DMS114 treated with DMSO at 0.1 percent for 48 hours (cell line): ENCODE measurements at regions not wholly inside any gene's neighbourhood (a gene's known extent, or its start where the extent isn't known, plus 50 kb on each side); places are given as distances from the start of the nearest gene placed in this dataset.

Source experiments
- DNase-seq: peaks from one replicate; lab custom pipeline; 2025; ENCODE audit not compliant: unreplicated experiment; lab: John Stamatoyannopoulos, UW

DNA sequence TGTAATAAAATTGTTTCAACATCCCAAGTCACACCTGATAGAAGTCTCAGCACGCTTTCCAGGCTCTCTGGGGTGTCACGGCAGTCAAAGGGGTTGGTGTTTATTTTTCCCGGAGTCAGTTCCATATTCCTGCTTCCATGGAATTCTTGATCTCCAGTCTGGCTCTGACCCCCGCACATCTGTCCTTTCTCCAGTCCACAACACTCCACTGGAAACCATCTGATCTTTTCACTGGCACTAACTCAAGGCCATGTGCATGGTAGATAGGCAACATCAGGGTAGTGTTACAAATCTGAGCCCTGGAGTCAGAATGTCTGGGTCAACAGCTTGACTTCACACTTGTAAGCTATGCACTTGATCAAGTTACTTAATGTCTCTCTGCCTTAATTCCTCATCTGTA is 176.2 kb downstream of the WDR11 start:
- no peak for DNase-seq

DNA sequence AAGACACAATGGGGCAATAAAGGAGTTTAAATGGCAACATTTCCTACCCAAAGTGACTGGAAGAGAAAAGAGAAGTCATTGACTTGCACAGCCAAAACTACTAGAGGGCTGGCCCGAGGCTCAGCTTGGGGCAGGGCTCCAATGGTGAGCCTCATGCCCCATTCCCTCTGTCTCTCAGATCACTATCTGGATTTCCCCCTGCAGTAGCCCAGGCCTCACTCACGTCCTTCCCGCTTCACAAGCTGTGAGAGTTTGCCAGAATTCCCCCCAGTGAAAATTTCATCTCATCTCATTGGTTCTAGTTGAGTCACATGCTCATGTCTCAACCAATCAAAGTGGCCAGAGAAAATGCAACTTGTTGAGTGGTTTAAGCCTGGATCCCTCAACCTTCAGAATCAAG is 181.3 kb downstream of the WDR11 start:
- no peak for DNase-seq

DNA sequence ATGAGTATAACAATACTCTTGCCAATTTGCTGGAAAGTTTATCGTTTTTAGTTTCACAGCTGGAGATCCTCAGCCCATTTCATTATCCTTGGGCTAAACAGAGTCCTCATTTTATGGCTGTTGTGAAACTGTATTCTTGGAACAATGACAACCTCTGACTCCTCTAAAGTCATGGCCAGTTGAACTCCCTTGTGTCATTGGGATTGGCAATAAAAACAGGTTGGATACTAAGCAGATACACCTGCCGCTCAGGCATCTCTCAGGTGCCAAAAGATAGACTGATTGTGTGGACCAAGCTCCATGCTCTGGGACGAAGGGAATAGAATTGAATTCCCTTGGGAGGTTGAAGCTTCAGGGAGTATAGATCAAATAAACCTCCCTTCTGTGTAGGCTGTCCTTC is 182.2 kb downstream of the WDR11 start:
- DNase-seq = no peak

DNA sequence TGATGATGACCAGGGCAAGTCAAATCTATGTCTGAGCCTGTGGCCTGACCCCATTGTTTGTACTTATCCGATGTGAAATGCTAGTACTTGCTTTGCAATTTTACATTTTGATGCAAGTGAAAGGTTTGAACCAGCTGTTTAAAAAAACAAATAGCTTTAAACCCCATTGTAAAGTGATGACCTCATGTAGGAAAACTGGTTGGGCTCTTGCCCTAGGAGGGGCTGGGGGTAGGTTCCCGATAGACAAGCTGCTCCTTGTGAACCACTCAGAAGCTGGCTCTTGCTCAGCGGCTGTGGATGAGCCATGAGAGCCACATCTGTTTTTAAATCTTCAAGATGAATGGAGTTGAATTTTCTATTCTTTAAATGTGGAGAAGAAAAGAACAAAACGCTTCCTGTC is 185.3 kb downstream of the WDR11 start:
- DNase-seq = no peak

DNA sequence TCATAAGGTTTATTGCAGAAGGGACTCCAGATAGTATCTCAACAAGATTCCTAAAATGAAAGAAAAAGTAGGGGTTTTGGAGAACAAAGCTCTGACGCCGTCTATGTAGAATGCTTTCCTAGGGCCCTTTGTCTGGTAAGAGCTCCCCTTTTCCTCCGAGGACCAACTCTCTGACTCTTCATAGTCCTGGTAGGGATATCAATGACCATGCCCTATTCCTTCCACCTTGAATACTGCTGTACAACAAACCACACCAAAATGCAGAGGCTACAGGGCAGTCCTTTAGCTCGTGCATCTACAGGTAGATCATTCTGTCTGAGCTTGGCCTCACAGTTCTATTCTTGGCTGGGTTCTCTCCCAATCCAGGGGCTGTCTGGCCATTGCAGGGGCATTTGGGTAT is 190.3 kb downstream of the WDR11 start:
- no peak for DNase-seq

DNA sequence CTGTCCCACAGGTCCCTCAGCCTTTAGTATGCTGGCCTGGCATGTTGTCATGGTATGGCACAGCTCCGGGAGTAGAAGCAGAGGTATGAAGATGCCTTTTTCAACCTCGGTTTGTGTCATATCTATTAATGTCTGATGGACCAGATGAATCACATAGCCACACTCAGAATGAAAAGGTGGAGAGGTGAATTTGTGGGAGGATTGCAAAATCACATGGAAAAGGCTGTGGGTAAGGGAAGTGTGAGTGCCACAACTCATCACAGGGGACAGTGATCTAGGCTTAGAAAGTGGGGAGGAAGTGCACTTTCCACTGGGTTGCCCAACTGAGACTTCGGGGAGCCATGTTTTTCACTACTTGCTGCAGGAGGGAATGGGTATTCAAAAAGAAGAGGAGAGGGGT is 190.7 kb downstream of the WDR11 start:
- no peak for DNase-seq

DNA sequence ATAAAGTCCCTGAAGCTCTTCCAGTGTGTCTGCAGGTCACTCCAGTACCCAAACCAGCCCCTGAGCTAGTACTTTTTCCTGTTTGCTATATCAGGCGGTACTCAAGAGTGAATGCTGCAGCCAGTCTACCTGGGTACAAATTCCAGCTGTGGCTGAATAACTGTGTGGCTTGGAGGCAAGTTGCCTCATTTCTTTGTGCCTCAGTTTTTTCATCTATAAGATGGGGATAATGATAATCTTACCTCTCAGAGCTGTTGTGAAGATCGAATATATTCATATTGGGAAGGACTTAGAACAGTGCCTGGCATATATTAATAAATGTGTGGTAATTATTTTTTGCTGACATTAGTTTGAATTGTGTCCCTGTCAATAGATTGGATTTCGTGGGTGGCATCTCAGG is 191.2 kb downstream of the WDR11 start:
- DNase-seq = no peak

DNA sequence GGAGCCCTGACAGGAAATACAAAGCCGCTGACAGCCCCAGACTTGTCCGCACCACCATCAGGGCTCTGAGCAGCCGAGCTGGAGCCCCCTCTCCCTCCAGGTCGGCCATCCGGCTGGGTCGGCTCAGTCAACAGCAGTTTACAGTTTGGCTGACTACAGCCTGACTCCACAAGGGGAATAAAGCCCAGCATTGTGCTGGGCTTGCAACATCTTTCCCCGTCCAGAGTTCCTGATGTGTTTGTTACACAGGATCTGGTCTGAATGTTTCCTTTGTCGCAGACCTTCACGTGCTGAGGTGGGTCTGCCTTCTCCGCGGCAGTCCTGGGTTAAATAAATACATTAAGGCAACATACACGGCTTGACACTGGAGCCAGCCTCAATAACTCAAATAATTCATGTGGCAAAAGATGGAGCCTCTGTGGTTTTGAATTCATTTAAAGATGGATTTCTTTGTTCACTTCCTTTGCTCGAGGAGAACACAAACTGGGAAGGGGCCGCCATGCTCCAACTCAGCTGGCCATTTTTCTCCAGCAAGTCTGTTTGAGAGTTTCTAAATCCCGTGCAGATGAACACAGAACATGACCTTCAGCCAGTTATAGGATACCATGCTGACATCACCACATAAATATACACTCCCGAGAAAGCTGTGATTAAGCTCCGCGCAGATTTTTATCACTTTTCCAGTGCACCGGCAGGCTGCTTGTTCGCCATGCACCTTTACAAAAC is 192.1 kb downstream of the WDR11 start:
- DNase-seq = no peak

DNA sequence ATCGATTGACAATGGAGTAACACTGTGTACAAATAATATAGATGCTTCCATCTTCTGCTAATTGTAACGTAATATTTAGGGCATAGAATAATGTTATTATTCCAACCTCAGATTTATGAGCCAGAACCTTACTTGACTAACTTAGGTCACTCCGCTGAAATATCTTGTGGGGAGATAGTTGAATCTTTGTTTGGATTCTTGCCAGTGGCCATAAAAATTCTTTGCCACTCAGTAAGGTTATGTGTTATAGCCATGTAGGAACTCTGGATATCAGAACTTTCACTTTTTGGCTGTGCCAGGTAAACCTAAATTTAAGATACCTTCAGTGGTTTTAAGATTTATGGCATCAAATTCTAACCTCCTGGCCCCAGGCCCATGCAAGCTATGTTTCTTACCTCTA is 197.6 kb downstream of the WDR11 start:
- no peak for DNase-seq

DNA sequence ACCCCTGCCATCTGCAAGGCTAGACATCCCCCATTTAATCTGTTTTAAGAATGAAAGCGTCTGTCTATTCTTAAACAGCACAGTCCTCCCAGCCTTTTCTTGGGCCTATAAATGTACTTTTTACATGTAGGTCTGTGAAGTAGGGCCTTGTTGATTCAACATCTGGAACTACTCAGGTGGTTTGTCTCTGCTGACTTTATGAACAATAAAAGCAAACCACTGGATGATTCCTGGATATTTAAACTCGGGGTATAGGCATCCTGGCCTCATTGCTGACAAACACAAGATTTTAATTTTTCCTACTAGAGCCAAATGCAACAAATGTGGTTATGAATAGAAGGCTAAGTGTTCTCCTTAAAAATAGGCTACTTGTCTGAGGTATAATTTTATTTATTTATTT is 198.3 kb downstream of the WDR11 start:
- no peak for DNase-seq

DNA sequence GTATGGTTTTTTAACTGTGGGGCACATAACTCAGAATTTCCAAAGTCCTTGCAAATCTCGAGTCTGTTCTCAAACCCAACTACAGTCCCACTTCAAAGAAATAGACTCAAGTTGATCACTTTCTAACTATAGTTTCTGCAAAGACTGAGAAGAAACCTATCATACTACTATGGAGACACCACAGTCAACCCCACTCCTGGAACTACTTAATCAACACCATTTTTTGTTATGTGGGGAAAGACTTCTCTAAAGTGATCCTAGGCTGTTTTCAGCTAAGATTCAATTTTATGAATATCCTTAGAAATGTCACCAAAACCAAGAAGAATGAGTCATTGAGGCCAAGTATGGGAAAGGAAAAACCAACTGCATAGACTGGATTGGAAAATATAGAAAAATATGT is 198.8 kb downstream of the WDR11 start:
- DNase-seq = no peak

DNA sequence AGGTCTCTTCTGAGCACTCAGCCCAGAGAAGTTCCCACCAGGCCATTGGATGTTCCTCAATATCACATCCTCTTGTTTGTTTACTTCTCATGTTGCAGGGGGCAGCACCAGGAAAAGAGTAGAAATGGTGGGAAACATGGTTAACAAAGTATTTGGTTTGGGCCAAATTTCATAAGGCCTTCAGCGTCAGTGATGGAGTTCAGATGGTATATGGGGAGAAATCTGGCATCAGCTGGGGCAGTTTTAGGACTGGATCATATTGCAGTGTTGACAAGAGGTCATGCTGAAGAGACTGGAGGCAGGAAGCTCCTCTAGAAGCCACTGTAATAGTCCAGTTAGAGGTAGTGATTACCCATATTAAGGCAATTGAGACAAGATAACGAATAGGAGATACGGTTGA is 200.0 kb downstream of the WDR11 start:
- no peak for DNase-seq

DNA sequence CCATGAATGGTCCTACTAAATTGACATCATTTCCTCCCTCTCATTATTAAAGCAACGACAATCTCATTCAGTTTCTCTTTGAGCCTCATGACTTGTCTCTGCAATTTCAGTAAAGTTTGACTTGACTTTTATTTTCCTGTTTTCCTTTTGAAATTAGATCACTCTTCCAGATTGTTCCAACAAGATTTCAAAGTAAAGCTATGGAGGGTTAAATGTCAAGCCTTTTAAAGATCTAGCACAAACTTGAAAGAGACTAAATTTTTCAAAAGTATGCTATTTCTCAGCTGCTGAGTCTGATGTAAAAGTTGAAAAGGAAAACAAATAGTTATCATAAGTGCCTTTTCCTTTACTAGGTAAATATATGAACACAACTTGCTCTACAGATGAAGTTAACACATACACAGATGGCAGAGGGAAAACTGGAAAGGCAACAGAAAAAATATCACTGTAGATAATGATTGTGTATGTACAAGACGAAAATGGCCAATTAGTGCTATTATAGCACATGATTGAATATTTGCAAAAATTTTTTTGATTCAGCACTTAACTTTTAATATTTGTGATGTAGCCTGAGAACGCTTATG is 200.6 kb downstream of the WDR11 start:
- no peak for DNase-seq

DNA sequence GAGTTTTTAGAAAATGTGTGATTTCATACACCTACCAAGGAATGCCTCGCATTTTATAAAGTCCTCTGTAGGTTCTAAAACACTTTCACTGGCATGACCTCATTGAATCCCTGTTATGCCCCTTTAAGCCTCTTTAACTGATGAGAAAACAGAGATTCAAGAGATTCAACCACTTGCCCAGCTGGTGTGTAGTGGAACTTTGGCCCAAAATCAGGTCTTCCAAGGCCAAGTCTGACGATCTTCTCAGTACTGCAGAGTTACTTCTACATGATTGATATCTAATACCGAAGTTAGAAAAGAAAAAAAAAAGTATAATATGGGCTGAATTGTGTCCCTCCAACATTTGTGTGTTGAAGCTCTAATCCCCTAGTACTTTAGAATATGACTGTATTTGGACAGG is 202.0 kb downstream of the WDR11 start:
- no peak for DNase-seq

DNA sequence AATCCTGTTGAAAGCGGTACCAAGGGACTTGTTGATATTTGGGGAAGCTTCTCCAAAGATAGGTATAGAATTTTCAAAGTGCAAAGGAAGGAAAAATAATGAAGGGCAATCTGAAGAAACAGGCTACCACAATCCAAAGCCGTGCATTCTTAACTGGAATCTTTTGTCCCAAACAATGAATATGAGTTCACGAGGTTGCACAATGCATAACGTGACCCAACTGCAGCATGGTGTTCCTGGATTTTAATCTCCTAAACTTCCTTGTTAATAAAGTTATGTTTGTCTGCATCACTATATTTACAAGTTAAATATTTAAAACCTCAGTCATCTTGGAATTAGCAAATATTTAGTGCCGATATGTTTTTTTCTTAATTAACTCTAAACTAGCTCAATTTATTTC is 203.7 kb downstream of the WDR11 start:
- no peak for DNase-seq

DNA sequence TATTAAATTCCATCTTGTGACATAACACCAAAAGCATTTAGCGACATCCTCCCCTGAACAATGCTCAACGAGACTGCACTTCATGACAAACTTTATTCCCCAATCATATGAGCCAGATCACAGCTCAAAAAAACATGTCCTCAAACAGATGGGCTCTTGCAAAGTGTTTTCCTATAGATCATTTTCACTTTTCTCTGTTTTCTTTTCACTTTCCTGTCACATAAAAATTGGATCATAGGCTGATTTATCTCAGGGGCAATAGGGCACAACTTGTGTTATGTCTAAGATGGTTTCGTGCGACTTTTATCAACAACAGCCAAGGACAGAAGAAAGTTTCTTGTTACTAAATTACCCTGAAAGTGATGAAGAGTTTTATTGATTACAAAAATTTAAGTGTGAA is 206.1 kb downstream of the WDR11 start:
- no peak for DNase-seq

DNA sequence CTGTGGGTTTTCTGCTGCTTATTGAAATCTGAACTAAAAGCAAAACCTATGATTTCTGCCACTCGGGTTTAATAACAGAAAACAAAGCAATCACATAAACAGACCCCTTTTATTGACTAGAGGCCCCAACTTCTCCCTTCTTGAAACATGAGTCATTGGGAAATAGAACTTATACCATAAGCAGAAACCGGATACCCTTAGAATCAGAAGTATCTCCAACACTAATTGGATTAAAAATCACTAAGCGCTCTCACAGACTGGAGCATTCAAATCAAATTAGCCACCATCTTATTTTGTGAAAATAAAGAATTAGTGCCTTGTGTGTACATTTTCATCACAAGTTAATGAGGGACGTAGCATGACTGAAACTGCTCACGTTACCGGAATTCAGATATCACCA is 206.9 kb downstream of the WDR11 start:
- DNase-seq = no peak

DNA sequence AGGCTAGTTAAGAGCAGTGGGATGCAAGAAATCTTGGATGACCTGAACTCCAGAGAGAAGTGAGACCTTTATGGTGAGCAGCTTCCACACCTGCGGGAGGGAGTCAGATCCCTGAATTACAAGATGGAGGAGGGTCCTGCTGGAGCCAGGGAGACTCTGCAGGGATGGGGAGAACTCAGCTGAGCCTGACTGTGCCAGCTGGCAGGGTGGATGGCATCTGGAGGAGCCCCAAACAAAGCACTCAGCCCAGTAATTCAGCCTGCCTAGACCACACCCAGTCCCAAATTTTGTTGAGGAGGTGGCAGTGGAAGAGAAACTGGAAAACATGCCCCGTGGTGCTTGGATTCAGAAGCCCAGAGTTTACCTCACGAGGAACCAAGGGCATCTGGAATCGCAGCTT is 208.2 kb downstream of the WDR11 start:
- no peak for DNase-seq

DNA sequence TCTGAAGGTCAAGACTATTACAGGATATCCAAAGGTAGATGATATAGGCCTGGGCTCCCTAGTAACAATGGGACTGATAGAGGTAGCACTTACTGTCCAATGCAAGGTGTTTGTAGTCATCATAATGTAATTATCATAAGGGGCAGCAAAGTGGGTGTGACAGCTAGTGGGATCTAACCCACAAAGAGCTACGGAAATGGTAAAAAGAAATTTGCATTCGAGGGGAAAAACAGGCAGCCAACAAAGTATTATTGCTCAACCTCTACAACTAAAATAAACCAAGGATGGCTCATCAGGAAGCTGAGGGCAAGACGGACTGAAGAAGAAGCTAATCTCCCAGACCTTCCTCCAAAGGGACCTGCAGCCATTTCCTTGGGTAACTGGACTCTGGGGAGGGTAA is 211.0 kb downstream of the WDR11 start:
- DNase-seq = no peak

DNA sequence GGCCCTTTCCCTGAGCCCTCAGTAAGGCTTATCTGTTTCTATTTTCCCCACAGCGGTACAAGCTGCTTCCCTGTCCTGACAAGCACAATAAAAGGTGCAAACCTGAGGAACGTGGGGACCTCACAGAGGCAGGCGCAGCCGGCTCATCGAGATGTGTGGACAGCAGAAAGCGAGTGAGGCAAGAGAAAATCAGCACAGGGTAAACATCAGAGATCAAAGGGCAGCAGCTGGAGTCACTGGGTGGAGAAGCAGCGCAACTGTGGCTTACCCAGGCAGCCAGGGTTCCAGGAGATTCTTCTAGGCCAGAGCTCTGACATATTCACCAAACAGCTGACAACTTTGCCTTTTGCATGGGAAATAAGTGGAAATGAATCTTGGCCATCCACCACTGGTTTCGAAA is 212.6 kb downstream of the WDR11 start:
- DNase-seq = no peak

DNA sequence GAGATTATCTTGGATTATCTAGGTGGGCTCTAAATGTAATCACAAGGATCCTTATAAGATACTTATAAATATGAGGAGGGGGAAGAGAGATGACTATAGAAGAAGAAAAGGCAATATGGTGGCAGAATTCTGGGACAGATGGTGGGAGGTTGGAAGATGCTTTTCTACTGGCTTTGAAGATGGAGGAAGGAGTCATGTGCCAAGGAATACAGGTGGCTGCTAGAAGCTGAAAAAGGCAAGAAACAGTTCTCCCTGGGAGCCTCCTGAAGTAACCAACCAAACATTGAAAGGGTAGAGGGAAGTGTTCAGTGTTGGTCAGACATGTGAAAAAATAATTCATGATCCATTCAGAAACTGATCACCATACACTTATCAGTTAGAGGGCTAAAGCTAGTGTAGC is 213.3 kb downstream of the WDR11 start:
- no peak for DNase-seq

DNA sequence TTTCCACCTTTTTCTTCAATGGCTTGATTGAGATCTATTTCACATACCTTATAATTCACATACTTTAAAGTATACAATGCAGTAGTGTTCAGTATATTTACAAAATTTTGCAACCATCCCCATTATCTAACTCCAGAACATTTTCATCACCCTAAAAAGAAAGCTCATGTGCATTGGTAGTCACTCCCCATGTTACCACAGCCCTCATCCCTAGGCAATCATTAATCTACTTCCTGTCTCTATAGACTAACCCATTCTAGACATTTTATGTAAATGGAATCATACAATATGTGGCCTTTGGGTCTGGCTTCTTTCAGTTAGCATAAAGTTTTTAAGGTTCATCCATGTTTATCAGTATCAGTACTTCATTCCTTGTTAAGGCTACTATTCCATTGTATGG is 214.2 kb downstream of the WDR11 start:
- no peak for DNase-seq
